T-cell (primary cell): ENCODE measurements at regions not wholly inside any gene's neighbourhood (a gene's known extent, or its start where the extent isn't known, plus 50 kb on each side); places are given as distances from the start of the nearest gene placed in this dataset.

ENCODE experiments used
- ATAC-seq, 4 experiments: fragments of 200-7000 bp in 3 of 4; fragments of 150-1000 bp in 1 of 4; cut with Tn5 transposase; replicated peaks in 1 of 4; 1 replicate in 3 of 4; 2 replicates in 1 of 4; pipeline ENCODE4 v1.10.0; 2021; ENCODE audit warnings: moderate library complexity in 3 of 4, mild to moderate bottlenecking in 2 of 4, moderate number of reproducible peaks in 1 of 4
- CTCF ChIA-PET, 2 donors: fragments of 300-600 bp; sonication (Branson Sonifier 250); formaldehyde crosslinking; loops; one replicate each; lab custom pipeline; 2022; ENCODE audit warnings: antibody characterized with exemption in 2 of 2; lab: Charles Lee
- POLR2A ChIA-PET, 2 donors: fragments of 300-600 bp; sonication (Branson Sonifier 250); formaldehyde crosslinking; loops; one replicate each; lab custom pipeline; 2022; ENCODE audit warnings: antibody characterized with exemption in 2 of 2; lab: Charles Lee
- DNase-seq, 35 experiments: peaks; one replicate each; pipeline versions ENCODE4 v3.0.0 to v3.0.0-alpha.2; 2013 to 2023
- H3K27ac ChIP-seq: one replicate; pipeline ENCODE4 v1.5.1; 2013; ENCODE audit warnings: low read length
- H3K27me3 ChIP-seq, 2 experiments: replicated peaks in 1 of 2; 1 replicate in 1 of 2; 2 replicates in 1 of 2; pipeline versions ENCODE4 v1.6.1 to v1.7.0; 2013; ENCODE audit warnings: low read length in 1 of 2, mixed read lengths in 1 of 2; ENCODE audit not compliant: control insufficient read depth in 2 of 2, insufficient read depth in 2 of 2; ENCODE audit errors: extremely low read depth in 1 of 2
- H3K36me3 ChIP-seq, 2 donors: 1 replicate in 1 of 2; 2 replicates in 1 of 2; pipeline versions ENCODE4 v1.6.1 to v1.7.0; 2013; ENCODE audit warnings: low read length in 1 of 2; ENCODE audit not compliant: control insufficient read depth in 2 of 2, insufficient read depth in 1 of 2; ENCODE audit errors: extremely low read depth in 1 of 2
- H3K4me1 ChIP-seq, 2 experiments: 1 replicate in 1 of 2; 2 replicates in 1 of 2; pipeline versions ENCODE4 v1.6.1 to v1.7.0; 2013; ENCODE audit warnings: low read length in 2 of 2, mixed read lengths in 1 of 2; ENCODE audit not compliant: insufficient read depth in 2 of 2, control insufficient read depth in 1 of 2; ENCODE audit errors: extremely low read depth in 1 of 2
- H3K4me3 ChIP-seq, 2 donors: 1 replicate in 1 of 2; 2 replicates in 1 of 2; pipeline versions ENCODE4 v1.5.1 to v1.7.0; 2013; ENCODE audit warnings: mild to moderate bottlenecking in 2 of 2, low read length in 1 of 2, moderate library complexity in 1 of 2; ENCODE audit not compliant: control insufficient read depth in 1 of 2; ENCODE audit errors: extremely low read depth in 1 of 2
- H3K9me3 ChIP-seq: 2 replicates; pipeline ENCODE4 v1.7.0; 2013
- H3K27ac Mint-ChIP-seq, 2 donors: one replicate each; pipeline ENCODE4 v1.8.0; 2020 to 2021; ENCODE audit warnings: mild to moderate bottlenecking in 2 of 2, mixed read lengths in 2 of 2
- H3K27me3 Mint-ChIP-seq, 2 donors: one replicate each; pipeline ENCODE4 v1.8.0; 2021 to 2022; ENCODE audit warnings: mixed read lengths in 2 of 2
- H3K36me3 Mint-ChIP-seq: one replicate; pipeline ENCODE4 v1.8.0; 2021; ENCODE audit warnings: mixed read lengths
- H3K4me1 Mint-ChIP-seq, 3 donors: one replicate each; pipeline ENCODE4 v1.8.0; 2020 to 2022; ENCODE audit warnings: mixed read lengths in 3 of 3, mild to moderate bottlenecking in 1 of 3
- H3K4me3 Mint-ChIP-seq, 3 donors: one replicate each; pipeline ENCODE4 v1.8.0; 2020 to 2022; ENCODE audit warnings: mild to moderate bottlenecking in 3 of 3, mixed read lengths in 3 of 3, moderate library complexity in 3 of 3
- H3K9me3 Mint-ChIP-seq, 3 donors: one replicate each; pipeline ENCODE4 v1.8.0; 2020 to 2022; ENCODE audit warnings: mixed read lengths in 3 of 3
- WGBS: methylation state at CpG from one replicate; pipeline ENCODE4 v1.1.5; 2013; ENCODE audit warnings: missing lambda C conversion rate; ENCODE audit not compliant: insufficient coverage; 5-methylcytosine and 5-hydroxymethylcytosine counted together

DNA sequence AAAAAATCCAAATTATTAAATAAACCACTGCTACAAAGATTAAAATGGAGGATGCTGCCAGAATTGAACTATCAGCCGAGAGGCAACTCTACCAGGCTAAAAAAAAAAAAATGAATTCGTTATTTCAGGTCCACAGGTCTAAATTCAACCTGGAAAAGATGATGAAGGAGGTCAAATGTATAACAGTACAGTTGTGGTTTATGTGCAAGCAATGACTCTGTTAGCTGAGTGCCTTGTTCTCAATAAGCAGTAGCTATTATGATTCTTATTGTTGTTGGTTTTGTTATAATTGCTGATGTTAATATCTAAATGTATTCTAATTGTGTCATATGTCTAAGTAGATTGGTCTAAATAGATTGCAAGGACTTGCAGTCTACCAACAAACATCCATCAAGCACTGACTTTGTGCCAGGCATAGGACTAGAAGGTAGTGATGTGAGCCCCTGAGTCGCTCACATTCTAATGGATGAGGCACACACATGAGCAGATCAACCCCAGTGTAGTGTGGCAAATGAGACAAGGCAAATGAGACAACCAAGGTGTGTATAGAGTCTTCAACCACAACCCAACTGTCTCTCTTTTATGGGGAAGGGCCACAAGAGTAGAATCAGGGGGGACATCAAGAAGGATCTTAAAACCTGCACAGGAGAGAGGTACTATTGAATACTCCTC, 77.0 kb upstream of the PLEKHG7 start:
- H3K27ac ChIP-seq: no peak overlapping the region
- Mint-ChIP-seq H3K9me3 (peaks cover 3 to 8% (median 6%) of the 10 kb centered on the region in 3 donors), H3K27ac (no peak overlapping the region), H3K4me1 (no peaks in the 10 kb centered on the region), H3K27me3 (no peaks in the 10 kb centered on the region), H3K4me3 (no peak overlapping the region), H3K36me3 (no peaks in the 10 kb centered on the region)
- H3K4me3 ChIP-seq: no peak overlapping the region
- DNase-seq: no peak
- no CpG with 5 or more reads among the region's 3 CpGs for WGBS
- no peak for ATAC-seq
- H3K4me1 ChIP-seq: no peaks in the 10 kb centered on the region
- H3K36me3 ChIP-seq: no peaks in the 10 kb centered on the region
- POLR2A ChIA-PET: no interaction called here
- no peaks in the 10 kb centered on the region for H3K9me3 ChIP-seq
- H3K27me3 ChIP-seq: no peaks in the 10 kb centered on the region
- CTCF ChIA-PET: no interaction called here

DNA sequence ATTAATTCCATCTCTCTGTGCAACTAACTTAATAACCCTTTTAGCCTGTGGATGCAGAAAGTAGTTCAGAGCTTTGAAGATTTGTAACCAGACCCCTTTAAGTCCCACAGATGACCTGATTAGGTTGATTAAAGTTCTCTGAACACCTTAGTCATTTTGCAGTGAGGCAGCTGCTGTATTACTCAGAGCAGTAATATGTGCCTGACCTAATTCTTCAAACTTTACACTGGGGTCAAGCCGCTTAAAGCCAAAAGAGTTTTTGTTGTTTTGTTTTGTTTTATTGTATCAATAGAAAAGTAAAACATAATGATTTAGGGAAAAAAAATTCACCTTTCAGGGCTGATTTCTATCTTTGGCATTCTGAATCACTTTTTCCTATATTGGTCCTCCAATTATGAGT, 78.6 kb upstream of the PLEKHG7 start:
- no peaks in the 10 kb centered on the region for H3K4me1 Mint-ChIP-seq

DNA sequence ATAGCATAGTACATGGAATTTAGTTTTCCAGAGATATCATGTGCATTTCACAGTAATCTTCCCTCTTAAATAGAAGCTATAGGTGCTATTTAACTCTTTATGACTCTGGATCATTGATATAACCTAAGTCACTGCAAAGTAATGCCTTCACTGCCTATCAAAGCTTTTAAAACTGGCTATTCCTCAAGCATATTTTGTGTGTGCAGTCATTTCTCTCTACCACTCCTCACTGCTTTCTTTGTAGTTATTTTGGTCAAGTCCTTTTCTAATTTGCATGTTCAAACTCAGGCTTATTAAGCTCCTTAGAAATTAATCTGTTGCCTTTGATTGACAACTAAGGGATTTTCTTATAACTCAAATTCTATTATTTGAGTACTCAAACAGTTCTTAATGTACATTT, 79.4 kb upstream of the PLEKHG7 start:
- H3K27me3 Mint-ChIP-seq: no peaks in the 10 kb centered on the region

More for the DNA sequence above, 78.6 kb upstream of the PLEKHG7 start:
- Histone ChIP-seq H3K4me3 (no peak overlapping the region), H3K27ac (no peak overlapping the region), H3K4me1 (no peaks in the 10 kb centered on the region), H3K27me3 (no peaks in the 10 kb centered on the region), H3K36me3 (no peaks in the 10 kb centered on the region), H3K9me3 (no peaks in the 10 kb centered on the region)
- H3K27me3 Mint-ChIP-seq: no peaks in the 10 kb centered on the region
- no peak for ATAC-seq
- no peak overlapping the region for H3K27ac Mint-ChIP-seq
- DNase-seq: no peak
- ChIA-PET CTCF (interaction anchor here in 1 of 2 donors (1.0 kb wide), 1 partner anchor 1242 kb away, joined by 3 read pairs; no protein-coding TSS in a partner anchor), POLR2A (interaction anchor here in 1 of 2 donors (0.7 kb wide), 1 partner anchor 1248 kb away, joined by 4 read pairs; no protein-coding TSS in a partner anchor)
- no peaks in the 10 kb centered on the region for H3K36me3 Mint-ChIP-seq
- H3K9me3 Mint-ChIP-seq: peaks cover 3 to 8% (median 6%) of the 10 kb centered on the region in 3 donors
- no peak overlapping the region for H3K4me3 Mint-ChIP-seq
- no CpG with 5 or more reads among the region's 1 CpG for WGBS

DNA sequence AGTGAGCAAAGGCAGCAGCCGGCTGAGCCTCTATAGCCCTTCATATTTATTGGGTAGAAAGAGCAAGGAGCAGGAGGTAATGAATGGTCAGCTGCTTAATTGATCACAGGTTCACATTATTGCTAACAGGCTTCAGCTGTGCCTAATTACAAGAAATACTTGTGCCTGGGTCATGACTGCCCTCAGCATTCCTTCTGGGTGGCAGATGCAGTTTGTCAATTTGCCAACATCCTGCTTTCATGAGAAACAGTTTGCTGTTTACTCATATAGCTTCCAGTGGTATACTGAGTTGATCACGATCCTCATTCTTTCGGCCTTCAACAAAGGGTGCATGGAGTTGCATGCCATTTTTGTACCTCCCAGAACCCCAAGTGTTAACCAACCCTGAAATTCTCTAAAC, 81.0 kb upstream of the PLEKHG7 start:
- Mint-ChIP-seq H3K36me3 (no peaks in the 10 kb centered on the region), H3K27me3 (no peaks in the 10 kb centered on the region), H3K27ac (no peak overlapping the region), H3K4me3 (no peak overlapping the region), H3K4me1 (no peaks in the 10 kb centered on the region), H3K9me3 (peaks cover 3 to 8% (median 6%) of the 10 kb centered on the region in 3 donors)
- WGBS: 80% methylated on average over 1 of the region's 3 CpGs
- Histone ChIP-seq H3K27ac (no peak overlapping the region), H3K27me3 (no peaks in the 10 kb centered on the region), H3K4me1 (no peaks in the 10 kb centered on the region), H3K36me3 (no peaks in the 10 kb centered on the region), H3K9me3 (no peaks in the 10 kb centered on the region), H3K4me3 (no peak overlapping the region)
- ATAC-seq (no peak), DNase-seq (no peak)
- ChIA-PET POLR2A (no interaction called here), CTCF (no interaction called here)

More for the DNA sequence above, 79.4 kb upstream of the PLEKHG7 start:
- ChIA-PET CTCF (interaction anchor here in 1 of 2 donors (0.5 to 1.0 kb wide), 2 partner anchors 555 to 1242 kb away, joined by 3 to 7 read pairs; no protein-coding TSS in a partner anchor), POLR2A (no interaction called here)
- no peaks in the 10 kb centered on the region for H3K4me1 ChIP-seq
- Mint-ChIP-seq H3K4me1 (no peaks in the 10 kb centered on the region), H3K9me3 (peaks cover 3 to 8% (median 6%) of the 10 kb centered on the region in 3 donors), H3K27ac (no peak overlapping the region), H3K36me3 (no peaks in the 10 kb centered on the region), H3K4me3 (no peak overlapping the region)
- DNase-seq: no peak
- no peak overlapping the region for H3K27ac ChIP-seq
- no peak overlapping the region for H3K4me3 ChIP-seq
- no peaks in the 10 kb centered on the region for H3K27me3 ChIP-seq
- no peaks in the 10 kb centered on the region for H3K9me3 ChIP-seq
- H3K36me3 ChIP-seq: no peaks in the 10 kb centered on the region
- ATAC-seq: no peak

DNA sequence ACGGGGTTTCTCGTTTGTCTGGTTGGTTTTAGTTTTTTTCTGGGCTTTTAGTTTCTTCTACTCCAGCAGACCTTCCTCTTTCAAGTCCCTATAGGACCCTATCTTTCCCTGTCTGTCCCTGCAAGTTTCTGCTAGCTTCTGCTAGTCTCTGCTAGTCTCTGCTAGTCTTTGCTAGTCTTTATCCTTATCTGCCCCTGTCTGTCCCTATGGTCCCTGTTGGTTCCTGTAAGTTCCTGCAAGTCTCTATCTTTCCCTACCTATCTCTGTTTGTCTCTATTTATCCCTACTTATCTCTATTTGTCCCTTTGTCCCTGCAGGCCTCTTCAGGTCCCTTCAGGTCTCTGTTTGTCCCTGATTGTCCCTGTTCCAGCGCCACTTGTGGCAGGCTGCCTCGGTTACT, 81.5 kb upstream of the PLEKHG7 start:
- CTCF ChIA-PET: no interaction called here
- H3K4me3 Mint-ChIP-seq: no peak overlapping the region
- no peaks in the 10 kb centered on the region for H3K4me1 Mint-ChIP-seq
- DNase-seq (no peak), ATAC-seq (no peak)
- H3K9me3 Mint-ChIP-seq: peaks cover 3 to 8% (median 6%) of the 10 kb centered on the region in 3 donors
- no peak overlapping the region for H3K27ac ChIP-seq
- H3K36me3 Mint-ChIP-seq: no peaks in the 10 kb centered on the region
- no peaks in the 10 kb centered on the region for H3K36me3 ChIP-seq
- POLR2A ChIA-PET: no interaction called here
- no peaks in the 10 kb centered on the region for H3K4me1 ChIP-seq
- WGBS: 100% methylated on average over 2 of the region's 4 CpGs
- no peaks in the 10 kb centered on the region for H3K27me3 ChIP-seq
- H3K27me3 Mint-ChIP-seq: no peaks in the 10 kb centered on the region
- no peaks in the 10 kb centered on the region for H3K9me3 ChIP-seq
- no peak overlapping the region for H3K27ac Mint-ChIP-seq
- H3K4me3 ChIP-seq: no peak overlapping the region

DNA sequence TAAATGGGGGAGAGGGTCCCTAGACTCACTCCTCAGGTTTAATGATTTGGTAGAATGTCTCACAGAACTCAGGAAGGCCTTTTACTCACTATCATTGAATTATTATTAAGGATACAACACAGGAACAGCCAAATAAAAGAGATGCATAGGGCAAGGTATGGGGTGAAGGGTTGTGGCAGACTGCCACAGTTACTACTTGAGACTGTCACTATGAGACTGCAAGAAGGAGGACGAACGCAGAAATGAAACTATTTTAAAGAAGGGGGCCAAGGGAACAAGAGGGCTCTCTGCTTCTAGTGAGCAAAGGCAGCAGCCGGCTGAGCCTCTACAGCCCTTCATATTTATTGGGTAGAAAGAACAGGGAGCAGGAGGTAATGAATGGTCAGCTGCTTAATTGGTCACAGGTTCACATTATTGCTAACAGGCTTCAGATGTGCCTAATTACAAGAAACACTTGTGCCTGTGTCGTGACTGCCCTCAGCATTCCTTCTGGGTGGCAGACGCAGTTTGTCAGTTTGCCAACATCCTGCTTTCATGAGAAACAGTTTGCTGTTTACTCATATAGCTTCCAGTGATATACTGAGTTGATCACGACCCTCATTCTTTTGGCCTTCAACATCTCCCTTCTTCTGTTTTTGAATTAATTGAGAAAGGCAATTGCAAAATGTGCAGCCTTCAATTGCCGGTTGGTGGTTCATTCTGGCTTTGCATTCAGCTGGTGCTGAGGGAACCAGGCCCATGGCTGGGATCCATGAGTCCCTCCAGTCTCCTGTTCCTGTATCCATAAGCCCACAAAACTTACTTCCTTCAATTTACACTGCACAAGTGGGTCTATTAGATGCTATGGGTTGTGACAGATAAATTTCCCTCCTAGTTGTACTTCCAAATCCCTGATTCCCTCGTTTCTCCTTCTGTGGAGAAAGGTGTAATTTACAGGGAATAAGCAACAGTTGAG, 82.8 kb upstream of the PLEKHG7 start:
- POLR2A ChIA-PET: no interaction called here
- CTCF ChIA-PET: no interaction called here
- ATAC-seq: no peak
- H3K27ac ChIP-seq: no peak overlapping the region
- Mint-ChIP-seq H3K9me3 (peaks cover 3 to 8% (median 6%) of the 10 kb centered on the region in 3 donors), H3K4me3 (no peak overlapping the region), H3K27ac (no peak overlapping the region), H3K4me1 (no peaks in the 10 kb centered on the region), H3K36me3 (no peaks in the 10 kb centered on the region), H3K27me3 (no peaks in the 10 kb centered on the region)
- H3K4me1 ChIP-seq: no peaks in the 10 kb centered on the region
- H3K4me3 ChIP-seq: no peak overlapping the region
- no peaks in the 10 kb centered on the region for H3K36me3 ChIP-seq
- no peaks in the 10 kb centered on the region for H3K27me3 ChIP-seq
- no peak for DNase-seq
- WGBS: 83% methylated on average over 4 of the region's 8 CpGs
- no peaks in the 10 kb centered on the region for H3K9me3 ChIP-seq
